Keratinocyte (primary cell): ENCODE measurements at regions not wholly inside any gene's neighbourhood (a gene's known extent, or its start where the extent isn't known, plus 50 kb on each side); places are given as distances from the start of the nearest gene placed in this dataset.

Source experiments
- DNase-seq: peaks from one replicate; pipeline ENCODE4 v3.0.0-alpha.2; 2011; ENCODE audit warnings: low read depth, missing footprints, low spot score
- FAIRE-seq: peaks from 2 replicates; lab custom pipeline; 2011; peaks lifted over from hg19 to GRCh38; lab: Jason Lieb, UNC
- H2AFZ ChIP-seq: 2 replicates; pipeline ENCODE4 v1.6.0; 2012; ENCODE audit warnings: low read length, control low read depth, inconsistent platforms; ENCODE audit not compliant: control insufficient read depth
- H3K27ac ChIP-seq: 2 replicates; pipeline ENCODE4 v1.5.1; 2011; ENCODE audit warnings: low read length; ENCODE audit not compliant: control insufficient read depth, insufficient read depth
- H3K27me3 ChIP-seq: 3 replicates; pipeline ENCODE4 v1.6.0; 2011; ENCODE audit warnings: low read length; ENCODE audit not compliant: control insufficient read depth, insufficient read depth; ENCODE audit errors: extremely low read depth
- H3K36me3 ChIP-seq, 2 experiments: 2 replicates in 1 of 2; 3 replicates in 1 of 2; pipeline ENCODE4 v1.5.1; 2011; ENCODE audit warnings: low read length in 2 of 2, mild to moderate bottlenecking in 1 of 2; ENCODE audit not compliant: control insufficient read depth in 2 of 2, insufficient read depth in 2 of 2; ENCODE audit errors: extremely low read depth in 1 of 2
- H3K4me1 ChIP-seq: 3 replicates; pipeline ENCODE4 v1.5.1; 2011; ENCODE audit warnings: low read length; ENCODE audit not compliant: control insufficient read depth, insufficient read depth; ENCODE audit errors: extremely low read depth
- H3K4me2 ChIP-seq: 3 replicates; pipeline ENCODE4 v1.6.0; 2011; ENCODE audit warnings: low read depth, low read length; ENCODE audit not compliant: control insufficient read depth, insufficient read depth; ENCODE audit errors: extremely low read depth
- H3K4me3 ChIP-seq, 3 experiments: fragments of 200-600 bp in 1 of 3; sonication (generic) in 1 of 3; 2 replicates in 2 of 3; 3 replicates in 1 of 3; pipeline ENCODE4 v1.5.1; 2011 to 2016; ENCODE audit warnings: low read length in 3 of 3, mild to moderate bottlenecking in 3 of 3, control low read depth in 2 of 3, inconsistent platforms in 1 of 3, low read depth in 1 of 3, mixed read lengths in 1 of 3, mixed run types in 1 of 3, moderate library complexity in 1 of 3; ENCODE audit not compliant: control insufficient read depth in 2 of 3, insufficient read depth in 2 of 3; ENCODE audit errors: extremely low read depth in 1 of 3
- H3K79me2 ChIP-seq: 2 replicates; pipeline ENCODE4 v1.6.0; 2012; ENCODE audit warnings: low read length; ENCODE audit not compliant: control insufficient read depth, insufficient read depth
- H3K9ac ChIP-seq: 3 replicates; pipeline ENCODE4 v1.6.0; 2011; ENCODE audit warnings: low read length; ENCODE audit not compliant: control insufficient read depth, insufficient read depth; ENCODE audit errors: extremely low read depth
- H3K9me1 ChIP-seq: 3 replicates; pipeline ENCODE4 v1.6.0; 2011; ENCODE audit warnings: low read length; ENCODE audit not compliant: control insufficient read depth, insufficient read depth; ENCODE audit errors: extremely low read depth
- H3K9me3 ChIP-seq: 2 replicates; pipeline ENCODE4 v1.5.1; 2012; ENCODE audit warnings: low read depth, low read length; ENCODE audit not compliant: control insufficient read depth
- H4K20me1 ChIP-seq: 3 replicates; pipeline ENCODE4 v1.6.0; 2011; ENCODE audit warnings: low read length; ENCODE audit not compliant: control insufficient read depth, insufficient read depth; ENCODE audit errors: extremely low read depth
- CTCF ChIP-seq, 3 experiments: IDR thresholded peaks in 1 of 3; conservative IDR thresholded peaks in 1 of 3; optimal IDR thresholded peaks in 1 of 3; 2 replicates in 2 of 3; 3 replicates in 1 of 3; pipeline versions ENCODE3 to v1.5.1; 2011; ENCODE audit warnings: low read length in 3 of 3, mild to moderate bottlenecking in 3 of 3, moderate library complexity in 2 of 3, control low read depth in 1 of 3, inconsistent platforms in 1 of 3; ENCODE audit not compliant: insufficient read depth in 2 of 3; ENCODE audit errors: extremely low read depth in 1 of 3
- EZH2 ChIP-seq: IDR thresholded peaks from one replicate; pipeline ENCODE4 v1.6.1; 2012; ENCODE audit warnings: inconsistent platforms, mild to moderate bottlenecking, low read length, moderate library complexity
- dilution Hi-C: fragments of 300-500 bp; cut with MboI; formaldehyde crosslinking; loops from one replicate; pipeline ENCODE4 v1.7.0; 2020; ENCODE audit warnings: low sequenced_read_pairs; ENCODE audit not compliant: extremely low pct_ligation_motif_present

- no peaks in the 10 kb centered on the region for H3K36me3 ChIP-seq
- dilution Hi-C loops, result no loop called here
- H3K4me2 ChIP-seq, result no peak overlapping the region
- H3K9ac ChIP-seq, result no peak overlapping the region
- H3K4me3 ChIP-seq, result no peak overlapping the region
- no peaks in the 10 kb centered on the region for H3K9me3 ChIP-seq
- FAIRE-seq (no peak), DNase-seq (no peak)
- no peaks in the 10 kb centered on the region for H3K79me2 ChIP-seq
- H3K27me3 ChIP-seq, result no peaks in the 10 kb centered on the region
- no peaks in the 10 kb centered on the region for H4K20me1 ChIP-seq
- no peak overlapping the region for H3K27ac ChIP-seq
- no peak overlapping the region for H2AFZ ChIP-seq
- H3K4me1 ChIP-seq, result no peaks in the 10 kb centered on the region
- H3K9me1 ChIP-seq, result no peaks in the 10 kb centered on the region
- no peak for TF ChIP-seq CTCF (optimal IDR thresholded peaks at IDR 0.05 in 1 of 3, IDR thresholded peaks at IDR 0.05 in 1 of 3, conservative IDR thresholded peaks at IDR 0.05 in 1 of 3; ENCODE audit: extremely low read depth in 1 of 3, insufficient read depth in 2 of 3, low read length in 3 of 3)
- TF ChIP-seq EZH2, result no peak
These were observed 191.2 kb downstream of the ZNF330 start for GRCh38 chr4:141411936-141412335.

DNA sequence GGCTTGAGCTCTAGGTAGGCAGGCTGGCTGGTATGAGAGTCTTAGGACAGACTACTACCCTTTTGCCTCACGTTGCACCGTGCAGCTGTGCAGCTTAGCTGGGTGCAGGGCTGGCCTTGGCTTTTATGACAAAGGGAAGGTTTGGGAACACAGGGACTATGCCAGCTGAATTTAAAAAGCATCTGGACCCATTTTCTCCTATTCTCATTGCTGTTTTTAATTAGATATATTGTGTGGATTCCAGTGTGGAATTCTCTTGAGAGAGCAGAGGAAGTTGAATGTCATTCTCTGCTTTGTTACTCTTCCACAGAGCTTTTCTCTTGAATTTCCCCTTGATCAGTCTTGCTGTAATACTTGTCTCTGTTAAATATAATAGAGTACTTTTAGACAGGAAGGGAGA lies 192.7 kb downstream of the ZNF330 start:
- no peaks in the 10 kb centered on the region for H3K79me2 ChIP-seq
- no peaks in the 10 kb centered on the region for H3K27me3 ChIP-seq
- no peaks in the 10 kb centered on the region for H4K20me1 ChIP-seq
- dilution Hi-C loops, result no loop called here
- no peak overlapping the region for H3K27ac ChIP-seq
- H2AFZ ChIP-seq, result no peak overlapping the region
- no peaks in the 10 kb centered on the region for H3K4me1 ChIP-seq
- no peaks in the 10 kb centered on the region for H3K9me3 ChIP-seq
- FAIRE-seq, result no peak
- no peaks in the 10 kb centered on the region for H3K36me3 ChIP-seq
- no peaks in the 10 kb centered on the region for H3K9me1 ChIP-seq
- H3K9ac ChIP-seq, result no peak overlapping the region
- TF ChIP-seq CTCF (optimal IDR thresholded peaks at IDR 0.05 in 1 of 3, IDR thresholded peaks at IDR 0.05 in 1 of 3, conservative IDR thresholded peaks at IDR 0.05 in 1 of 3; ENCODE audit: extremely low read depth in 1 of 3, insufficient read depth in 2 of 3, low read length in 3 of 3), result no peak
- TF ChIP-seq EZH2, result no peak
- no peak overlapping the region for H3K4me2 ChIP-seq
- no peak for DNase-seq
- no peak overlapping the region for H3K4me3 ChIP-seq
